SKM-1 treated with dmso at 0.1 percent for 144 hours (cell line): ENCODE measurements at regions not wholly inside any gene's neighbourhood (a gene's known extent, or its start where the extent isn't known, plus 50 kb on each side); places are given as distances from the start of the nearest gene placed in this dataset.

ENCODE experiments used
- DNase-seq: peaks from one replicate; lab custom pipeline; 2025; ENCODE audit not compliant: unreplicated experiment; lab: John Stamatoyannopoulos, UW

- no peak for DNase-seq
Observed at GRCh38 chr18:45168866-45169600, 446.2 kb upstream of the SLC14A2 start.

- DNase-seq, result no peak
Observed at GRCh38 chr18:45169610-45170009, 445.7 kb upstream of the SLC14A2 start.

GRCh38 chr18:45171679-45172191, 443.5 kb upstream of the SLC14A2 start:
- no peak for DNase-seq

- DNase-seq, result no peak
Observed at GRCh38 chr18:45173327-45173726, 441.9 kb upstream of the SLC14A2 start.

- DNase-seq, result no peak
Observed at GRCh38 chr18:45173799-45174519, 441.3 kb upstream of the SLC14A2 start.

GRCh38 chr18:45174629-45175136, 440.6 kb upstream of the SLC14A2 start:
- no peak for DNase-seq

GRCh38 chr18:45175511-45175910, 439.8 kb upstream of the SLC14A2 start:
- DNase-seq, result no peak

GRCh38 chr18:45186832-45187231, 428.4 kb upstream of the SLC14A2 start:
- DNase-seq, result no peak

GRCh38 chr18:45191795-45192194, 423.5 kb upstream of the SLC14A2 start:
- DNase-seq, result no peak

- no peak for DNase-seq
Observed at GRCh38 chr18:45197526-45197970, 417.7 kb upstream of the SLC14A2 start.

GRCh38 chr18:45198526-45198925, 416.8 kb upstream of the SLC14A2 start:
- DNase-seq, result no peak

GRCh38 chr18:45201029-45201428, 414.2 kb upstream of the SLC14A2 start:
- no peak for DNase-seq

GRCh38 chr18:45201489-45201888, 413.8 kb upstream of the SLC14A2 start:
- DNase-seq, result no peak

GRCh38 chr18:45202061-45202460, 413.2 kb upstream of the SLC14A2 start:
- DNase-seq, result no peak

- DNase-seq, result no peak
Observed at GRCh38 chr18:45203677-45204076, 411.6 kb upstream of the SLC14A2 start.

- no peak for DNase-seq
Observed at GRCh38 chr18:45207328-45207727, 407.9 kb upstream of the SLC14A2 start.

GRCh38 chr18:45208164-45208563, 407.1 kb upstream of the SLC14A2 start:
- DNase-seq, result no peak

GRCh38 chr18:45212181-45213039, 402.9 kb upstream of the SLC14A2 start:
- DNase-seq, result peak; percentile 77

- DNase-seq, result no peak
Observed at GRCh38 chr18:45213040-45213333, 402.3 kb upstream of the SLC14A2 start.

GRCh38 chr18:45218436-45218835, 396.8 kb upstream of the SLC14A2 start:
- DNase-seq, result no peak

- no peak for DNase-seq
Observed at GRCh38 chr18:45221363-45221762, 393.9 kb upstream of the SLC14A2 start.
